Fibroblast of lung (primary cell): ENCODE measurements at regions not wholly inside any gene's neighbourhood (a gene's known extent, or its start where the extent isn't known, plus 50 kb on each side); places are given as distances from the start of the nearest gene placed in this dataset.
A peak's percentile ranks its signal among the peaks of the same experiment; 100 is the strongest.

Experiments
- DNase-seq, 2 donors: peaks; one replicate each; pipeline versions ENCODE4 v3.0.0 to v3.0.0-alpha.2; 2010; ENCODE audit warnings: low read depth in 2 of 2
- H2AFZ ChIP-seq: 2 replicates; pipeline ENCODE4 v1.5.1; 2012; ENCODE audit warnings: low read length, control low read depth, inconsistent platforms
- H3K27ac ChIP-seq: 2 replicates; pipeline ENCODE4 v1.5.1; 2011; ENCODE audit warnings: low read length, control low read depth; ENCODE audit not compliant: insufficient read depth
- H3K27me3 ChIP-seq: 2 replicates; pipeline ENCODE4 v1.5.1; 2011; ENCODE audit warnings: mild to moderate bottlenecking, low read length; ENCODE audit not compliant: control insufficient read depth, insufficient read depth
- H3K36me3 ChIP-seq: 2 replicates; pipeline ENCODE4 v1.5.1; 2011; ENCODE audit warnings: low read length; ENCODE audit not compliant: control insufficient read depth, insufficient read depth
- H3K4me1 ChIP-seq: 2 replicates; pipeline ENCODE4 v1.5.1; 2011; ENCODE audit warnings: low read length; ENCODE audit not compliant: control insufficient read depth, insufficient read depth; ENCODE audit errors: extremely low read depth
- H3K4me2 ChIP-seq: 2 replicates; pipeline ENCODE4 v1.5.1; 2011; ENCODE audit warnings: low read length, control low read depth; ENCODE audit not compliant: insufficient read depth; ENCODE audit errors: extremely low read depth
- H3K4me3 ChIP-seq, 4 experiments: fragments of 200-600 bp in 1 of 4; sonication (generic) in 1 of 4; replicated peaks in 1 of 4; 2 replicates each; pipeline ENCODE4 v1.5.1; 2011 to 2016; ENCODE audit warnings: low read length in 4 of 4, low read depth in 3 of 4, mild to moderate bottlenecking in 3 of 4, control low read depth in 2 of 4, inconsistent platforms in 1 of 4, mixed read lengths in 1 of 4; ENCODE audit not compliant: insufficient read depth in 1 of 4; ENCODE audit errors: control extremely low read depth in 1 of 4
- H3K79me2 ChIP-seq: 2 replicates; pipeline ENCODE4 v1.5.1; 2012; ENCODE audit warnings: mild to moderate bottlenecking, low read length, inconsistent platforms; ENCODE audit not compliant: control insufficient read depth, insufficient read depth
- H3K9ac ChIP-seq: 2 replicates; pipeline ENCODE4 v1.5.1; 2011; ENCODE audit warnings: mild to moderate bottlenecking, low read length, control low read depth; ENCODE audit not compliant: insufficient read depth
- H3K9me3 ChIP-seq: 2 replicates; pipeline ENCODE4 v1.5.1; 2012; ENCODE audit warnings: low read depth, low read length; ENCODE audit not compliant: control insufficient read depth, insufficient read depth
- H4K20me1 ChIP-seq: 2 replicates; pipeline ENCODE4 v1.5.1; 2011; ENCODE audit warnings: low read length; ENCODE audit not compliant: control insufficient read depth, insufficient read depth; ENCODE audit errors: extremely low read depth
- EZH2 ChIP-seq: IDR thresholded peaks from 2 replicates; pipeline ENCODE4 v1.5.1; 2012; ENCODE audit warnings: low read length, control low read depth, mild to moderate bottlenecking; ENCODE audit errors: missing control alignments
- TF ChIP-seq, protein P1 (sequence below), 2 donors: IDR thresholded peaks in 1 of 2; conservative IDR thresholded peaks in 1 of 2; 1 replicate in 1 of 2; 2 replicates in 1 of 2; pipeline ENCODE4 v1.5.1; 2011 to 2012; ENCODE audit warnings: low read length in 2 of 2, control low read depth in 1 of 2, inconsistent platforms in 1 of 2, low read depth in 1 of 2, mild to moderate bottlenecking in 1 of 2

- Histone ChIP-seq H3K4me3 (no peak overlapping the region), H3K4me2 (no peak overlapping the region), H2AFZ (no peak overlapping the region), H3K9ac (no peak overlapping the region), H3K27me3 (no peaks in the 10 kb centered on the region), H3K36me3 (no peaks in the 10 kb centered on the region), H3K27ac (no peak overlapping the region), H3K4me1 (no peaks in the 10 kb centered on the region), H3K9me3 (no peaks in the 10 kb centered on the region), H3K79me2 (no peaks in the 10 kb centered on the region), H4K20me1 (no peaks in the 10 kb centered on the region)
- DNase-seq: no peak
- TF ChIP-seq EZH2: no peak
- TF ChIP-seq, protein P1, sequence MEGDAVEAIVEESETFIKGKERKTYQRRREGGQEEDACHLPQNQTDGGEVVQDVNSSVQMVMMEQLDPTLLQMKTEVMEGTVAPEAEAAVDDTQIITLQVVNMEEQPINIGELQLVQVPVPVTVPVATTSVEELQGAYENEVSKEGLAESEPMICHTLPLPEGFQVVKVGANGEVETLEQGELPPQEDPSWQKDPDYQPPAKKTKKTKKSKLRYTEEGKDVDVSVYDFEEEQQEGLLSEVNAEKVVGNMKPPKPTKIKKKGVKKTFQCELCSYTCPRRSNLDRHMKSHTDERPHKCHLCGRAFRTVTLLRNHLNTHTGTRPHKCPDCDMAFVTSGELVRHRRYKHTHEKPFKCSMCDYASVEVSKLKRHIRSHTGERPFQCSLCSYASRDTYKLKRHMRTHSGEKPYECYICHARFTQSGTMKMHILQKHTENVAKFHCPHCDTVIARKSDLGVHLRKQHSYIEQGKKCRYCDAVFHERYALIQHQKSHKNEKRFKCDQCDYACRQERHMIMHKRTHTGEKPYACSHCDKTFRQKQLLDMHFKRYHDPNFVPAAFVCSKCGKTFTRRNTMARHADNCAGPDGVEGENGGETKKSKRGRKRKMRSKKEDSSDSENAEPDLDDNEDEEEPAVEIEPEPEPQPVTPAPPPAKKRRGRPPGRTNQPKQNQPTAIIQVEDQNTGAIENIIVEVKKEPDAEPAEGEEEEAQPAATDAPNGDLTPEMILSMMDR (conservative IDR thresholded peaks at IDR 0.05 in 1 of 2, IDR thresholded peaks at IDR 0.05 in 1 of 2; ENCODE audit: low read depth in 1 of 2, low read length in 2 of 2): no peak
Observed at GRCh38 chr13:110089100-110089499, 217.9 kb downstream of the COL4A1 start.

- no peak for DNase-seq
- Histone ChIP-seq H3K9ac (no peak overlapping the region), H2AFZ (no peak overlapping the region), H3K4me1 (no peaks in the 10 kb centered on the region), H3K27ac (no peak overlapping the region), H3K27me3 (no peaks in the 10 kb centered on the region), H3K4me3 (no peak overlapping the region), H3K9me3 (no peaks in the 10 kb centered on the region), H3K79me2 (no peaks in the 10 kb centered on the region), H4K20me1 (no peaks in the 10 kb centered on the region), H3K36me3 (no peaks in the 10 kb centered on the region), H3K4me2 (no peak overlapping the region)
- TF ChIP-seq, protein P1 (conservative IDR thresholded peaks at IDR 0.05 in 1 of 2, IDR thresholded peaks at IDR 0.05 in 1 of 2; ENCODE audit: low read depth in 1 of 2, low read length in 2 of 2): no peak
- TF ChIP-seq EZH2: no peak
Observed at GRCh38 chr13:110073982-110074381, 233.0 kb downstream of the COL4A1 start.

- no peaks in the 10 kb centered on the region for H3K4me1 ChIP-seq
- H3K4me2 ChIP-seq: no peak overlapping the region
- no peak overlapping the region for H3K4me3 ChIP-seq
- no peaks in the 10 kb centered on the region for H3K36me3 ChIP-seq
- no peaks in the 10 kb centered on the region for H4K20me1 ChIP-seq
- H3K9me3 ChIP-seq: no peaks in the 10 kb centered on the region
- no peak overlapping the region for H3K9ac ChIP-seq
- DNase-seq: peak; percentile 76 to 89
- H2AFZ ChIP-seq: no peak overlapping the region
- no peaks in the 10 kb centered on the region for H3K79me2 ChIP-seq
- no peak overlapping the region for H3K27ac ChIP-seq
- no peak for TF ChIP-seq EZH2
- TF ChIP-seq, protein P1 (conservative IDR thresholded peaks at IDR 0.05 in 1 of 2, IDR thresholded peaks at IDR 0.05 in 1 of 2; ENCODE audit: low read depth in 1 of 2, low read length in 2 of 2): no peak
- no peaks in the 10 kb centered on the region for H3K27me3 ChIP-seq
Observed at GRCh38 chr13:110070511-110071120, 236.3 kb downstream of the COL4A1 start.
